GM12892 (cell line): ENCODE measurements at regions not wholly inside any gene's neighbourhood (a gene's known extent, or its start where the extent isn't known, plus 50 kb on each side); places are given as distances from the start of the nearest gene placed in this dataset.

ENCODE experiments used
- POLR2A ChIP-seq: IDR thresholded peaks from 2 replicates; pipeline ENCODE4 v1.6.1; 2011; ENCODE audit warnings: low read depth, low read length, control low read depth
- POLR2AphosphoS5 ChIP-seq: IDR thresholded peaks from 2 replicates; pipeline ENCODE4 v1.6.1; 2011; ENCODE audit warnings: low read depth, low read length, control low read depth

GRCh38 chr4:111221371-111221770, 598.5 kb upstream of the PITX2 start:
- TF ChIP-seq POLR2AphosphoS5 (no peak), POLR2A (no peak)
